Endothelial cell of umbilical vein (primary cell): ENCODE measurements at regions not wholly inside any gene's neighbourhood (a gene's known extent, or its start where the extent isn't known, plus 50 kb on each side); places are given as distances from the start of the nearest gene placed in this dataset.

Source experiments
- BruUV-seq: library from RNA; stranded (reverse); fragments of 400-500 nt; replicated peaks from 2 replicates; lab custom pipeline; 2021; lab: Mats Ljungman, UMichigan
- CTCF ChIA-PET: fragments of 300-600, 350-600 bp; sonication (Branson Sonifier 250); formaldehyde crosslinking; loops from one replicate; lab custom pipeline; 2021; ENCODE audit warnings: antibody characterized with exemption, inconsistent platforms; lab: Charles Lee
- POLR2A ChIA-PET: fragments of 300-600, 350-600 bp; sonication (Branson Sonifier 250); formaldehyde crosslinking; loops from one replicate; lab custom pipeline; 2021; ENCODE audit warnings: antibody characterized with exemption, inconsistent platforms; lab: Charles Lee
- DNase-seq: peaks from one replicate; pipeline ENCODE4 v3.0.0-alpha.2; 2011; ENCODE audit warnings: low read depth, low spot score
- FAIRE-seq: peaks from 2 replicates; lab custom pipeline; 2011; peaks lifted over from hg19 to GRCh38; lab: Jason Lieb, UNC
- H2AFZ ChIP-seq: 2 replicates; pipeline ENCODE4 v1.6.0; 2012; ENCODE audit warnings: low read depth, low read length, control low read depth, inconsistent platforms
- H3K27ac ChIP-seq: 2 replicates; pipeline ENCODE4 v1.5.1; 2011; ENCODE audit warnings: low read depth, mild to moderate bottlenecking, control low read depth, low read length, moderate library complexity; ENCODE audit not compliant: insufficient read depth
- H3K27me3 ChIP-seq, 2 experiments: 2 replicates each; pipeline versions ENCODE4 v1.6.0 to v1.6.1; 2011; ENCODE audit warnings: low read length in 2 of 2, mixed read lengths in 1 of 2; ENCODE audit not compliant: control insufficient read depth in 2 of 2, insufficient read depth in 2 of 2
- H3K36me3 ChIP-seq, 2 experiments: 2 replicates in 1 of 2; 3 replicates in 1 of 2; pipeline ENCODE4 v1.5.1; 2011; ENCODE audit warnings: low read length in 2 of 2, mild to moderate bottlenecking in 1 of 2, moderate library complexity in 1 of 2; ENCODE audit not compliant: control insufficient read depth in 2 of 2, insufficient read depth in 2 of 2; ENCODE audit errors: extremely low read depth in 1 of 2
- H3K4me1 ChIP-seq: 3 replicates; pipeline ENCODE4 v1.5.1; 2011; ENCODE audit warnings: mild to moderate bottlenecking, low read length; ENCODE audit not compliant: control insufficient read depth, insufficient read depth; ENCODE audit errors: extremely low read depth
- H3K4me2 ChIP-seq: 2 replicates; pipeline ENCODE4 v1.6.1; 2011; ENCODE audit warnings: low read length, control low read depth, mixed read lengths; ENCODE audit not compliant: insufficient read depth
- H3K4me3 ChIP-seq, 3 experiments: fragments of 200-600 bp in 1 of 3; sonication (generic), shearing (Covaris generic) in 1 of 3; replicated peaks in 1 of 3; 2 replicates each; pipeline ENCODE4 v1.5.1; 2011 to 2016; ENCODE audit warnings: control low read depth in 3 of 3, low read length in 3 of 3, mild to moderate bottlenecking in 2 of 3, inconsistent platforms in 1 of 3, low read depth in 1 of 3, moderate library complexity in 1 of 3; ENCODE audit not compliant: insufficient read depth in 1 of 3
- H3K79me2 ChIP-seq: 2 replicates; pipeline ENCODE4 v1.6.0; 2012; ENCODE audit warnings: low read length, inconsistent platforms; ENCODE audit not compliant: control insufficient read depth, insufficient read depth
- H3K9ac ChIP-seq: replicated peaks from 2 replicates; pipeline ENCODE3; 2011; ENCODE audit warnings: low read length, control low read depth; ENCODE audit not compliant: insufficient read depth; ENCODE audit errors: extremely low read depth
- H3K9me1 ChIP-seq: replicated peaks from 3 replicates; pipeline ENCODE4 v1.6.0; 2011; ENCODE audit warnings: mild to moderate bottlenecking, low read length; ENCODE audit not compliant: control insufficient read depth, insufficient read depth; ENCODE audit errors: extremely low read depth
- H3K9me3 ChIP-seq: replicated peaks from 2 replicates; pipeline ENCODE4 v1.5.1; 2012; ENCODE audit warnings: low read length, inconsistent platforms; ENCODE audit not compliant: control insufficient read depth, insufficient read depth
- H4K20me1 ChIP-seq: replicated peaks from 2 replicates; pipeline ENCODE3; 2011; ENCODE audit warnings: mild to moderate bottlenecking, low read length; ENCODE audit not compliant: control insufficient read depth, insufficient read depth; ENCODE audit errors: extremely low read depth
- CTCF ChIP-seq, 2 donors: IDR thresholded peaks; 1 replicate in 1 of 2; 2 replicates in 1 of 2; pipeline ENCODE4 v1.5.1; 2011; ENCODE audit warnings: low read length in 2 of 2, mild to moderate bottlenecking in 2 of 2, moderate library complexity in 2 of 2, control low read depth in 1 of 2, inconsistent platforms in 1 of 2, low read depth in 1 of 2; ENCODE audit not compliant: insufficient read depth in 1 of 2; ENCODE audit errors: extremely low read depth in 1 of 2
- EZH2 ChIP-seq: IDR thresholded peaks from 2 replicates; pipeline ENCODE4 v1.6.1; 2012; ENCODE audit warnings: borderline replicate concordance, low read depth, mild to moderate bottlenecking, moderate library complexity, low read length, inconsistent platforms; ENCODE audit not compliant: severe bottlenecking
- FOS ChIP-seq: IDR thresholded peaks from 2 replicates; pipeline ENCODE4 v1.6.1; 2011; ENCODE audit warnings: mild to moderate bottlenecking, low read length, moderate library complexity, borderline replicate concordance; ENCODE audit not compliant: insufficient read depth
- GATA2 ChIP-seq: IDR thresholded peaks from 2 replicates; pipeline ENCODE4 v1.7.0; 2011; ENCODE audit warnings: low read depth, mild to moderate bottlenecking, moderate library complexity, mixed read lengths, low read length; ENCODE audit not compliant: insufficient read length, insufficient read depth
- JUN ChIP-seq: IDR thresholded peaks from 2 replicates; pipeline ENCODE4 v1.6.1; 2011; ENCODE audit warnings: borderline replicate concordance, low read depth; ENCODE audit not compliant: insufficient read length, insufficient read depth
- MAX ChIP-seq: IDR thresholded peaks from 2 replicates; pipeline ENCODE4 v1.6.1; 2011; ENCODE audit not compliant: insufficient read depth, insufficient read length
- MYC ChIP-seq: IDR thresholded peaks from one replicate; pipeline ENCODE4 v1.6.1; 2011; ENCODE audit warnings: mild to moderate bottlenecking, low read depth, low read length
- POLR2AphosphoS5 ChIP-seq: IDR thresholded peaks from 2 replicates; pipeline ENCODE4 v1.6.1; 2012; ENCODE audit warnings: low read depth, mild to moderate bottlenecking, control low read depth, low read length, moderate library complexity; ENCODE audit not compliant: insufficient read depth
- dilution Hi-C: fragments of 300-500 bp; cut with MboI; formaldehyde crosslinking; loops from one replicate; pipeline ENCODE4 v1.15.0; 2019; ENCODE audit warnings: low sequenced_read_pairs; ENCODE audit not compliant: extremely low pct_ligation_motif_present
- intact Hi-C: fragments of 100-400 bp; cut with micrococcal nuclease; formaldehyde crosslinking; loops from one replicate; pipeline ENCODE4 v1.10.0; 2022

GRCh38 chr7:118325450-118325808, 100.9 kb downstream of the ANKRD7 start:
- no peak for TF ChIP-seq FOS
- ChIA-PET POLR2A (no interaction called here), CTCF (no interaction called here)
- no peaks in the 10 kb centered on the region for H3K4me1 ChIP-seq
- no peak overlapping the region for H3K4me3 ChIP-seq
- no peaks in the 10 kb centered on the region for H3K36me3 ChIP-seq
- H3K9ac ChIP-seq = no peak overlapping the region
- FAIRE-seq (no peak), DNase-seq (no peak)
- no peaks in the 10 kb centered on the region for H3K9me3 ChIP-seq
- intact Hi-C loops = no loop called here
- H2AFZ ChIP-seq = no peak overlapping the region
- dilution Hi-C loops = no loop called here
- no peaks in the 10 kb centered on the region for H3K79me2 ChIP-seq
- no peaks in the 10 kb centered on the region for H4K20me1 ChIP-seq
- BruUV-seq = no TSS peak
- no peak overlapping the region for H3K27ac ChIP-seq
- H3K4me2 ChIP-seq = no peak overlapping the region
- H3K9me1 ChIP-seq = no peaks in the 10 kb centered on the region
- H3K27me3 ChIP-seq = no peaks in the 10 kb centered on the region

GRCh38 chr7:118327174-118327573, 102.7 kb downstream of the ANKRD7 start:
- DNase-seq (no peak), FAIRE-seq (no peak)
- no peaks in the 10 kb centered on the region for H3K27me3 ChIP-seq
- H3K9me1 ChIP-seq = no peaks in the 10 kb centered on the region
- TF ChIP-seq MAX (no peak), EZH2 (no peak), JUN (no peak), CTCF (IDR thresholded peaks at IDR 0.05; ENCODE audit: extremely low read depth in 1 of 2, insufficient read depth in 1 of 2, low read depth in 1 of 2, low read length in 2 of 2) (no peak), GATA2 (no peak), POLR2AphosphoS5 (no peak), MYC (no peak)
- ChIA-PET CTCF (no interaction called here), POLR2A (no interaction called here)
- intact Hi-C loops = no loop called here
- no peaks in the 10 kb centered on the region for H4K20me1 ChIP-seq
- no peaks in the 10 kb centered on the region for H3K9me3 ChIP-seq
- no peak overlapping the region for H3K4me2 ChIP-seq
- no peak overlapping the region for H3K27ac ChIP-seq
- no peak overlapping the region for H3K9ac ChIP-seq
- no peaks in the 10 kb centered on the region for H3K36me3 ChIP-seq
- H3K79me2 ChIP-seq = no peaks in the 10 kb centered on the region
- no peak overlapping the region for H2AFZ ChIP-seq
- no TSS peak for BruUV-seq
- H3K4me1 ChIP-seq = no peaks in the 10 kb centered on the region
- no peak overlapping the region for H3K4me3 ChIP-seq
- dilution Hi-C loops = no loop called here
